Testis (tissue), 2 donors: ENCODE measurements at regions not wholly inside any gene's neighbourhood (a gene's known extent, or its start where the extent isn't known, plus 50 kb on each side); places are given as distances from the start of the nearest gene placed in this dataset.

Source experiments
- POLR2A ChIP-seq: fragments of 450-650 bp; IDR thresholded peaks from one replicate; pipeline ENCODE4 v1.6.1; 2017; ENCODE audit warnings: antibody characterized with exemption, mild to moderate bottlenecking, moderate library complexity
- TF ChIP-seq, protein P1 (sequence below), 3 experiments: fragments of 450-650 bp in 2 of 3; fragments of 200-600 bp in 1 of 3; sonication (generic) in 1 of 3; IDR thresholded peaks; one replicate each; pipeline ENCODE4 v1.5.1; 2016 to 2019; ENCODE audit warnings: antibody characterized with exemption in 3 of 3, mild to moderate bottlenecking in 2 of 3, moderate library complexity in 1 of 3

DNA sequence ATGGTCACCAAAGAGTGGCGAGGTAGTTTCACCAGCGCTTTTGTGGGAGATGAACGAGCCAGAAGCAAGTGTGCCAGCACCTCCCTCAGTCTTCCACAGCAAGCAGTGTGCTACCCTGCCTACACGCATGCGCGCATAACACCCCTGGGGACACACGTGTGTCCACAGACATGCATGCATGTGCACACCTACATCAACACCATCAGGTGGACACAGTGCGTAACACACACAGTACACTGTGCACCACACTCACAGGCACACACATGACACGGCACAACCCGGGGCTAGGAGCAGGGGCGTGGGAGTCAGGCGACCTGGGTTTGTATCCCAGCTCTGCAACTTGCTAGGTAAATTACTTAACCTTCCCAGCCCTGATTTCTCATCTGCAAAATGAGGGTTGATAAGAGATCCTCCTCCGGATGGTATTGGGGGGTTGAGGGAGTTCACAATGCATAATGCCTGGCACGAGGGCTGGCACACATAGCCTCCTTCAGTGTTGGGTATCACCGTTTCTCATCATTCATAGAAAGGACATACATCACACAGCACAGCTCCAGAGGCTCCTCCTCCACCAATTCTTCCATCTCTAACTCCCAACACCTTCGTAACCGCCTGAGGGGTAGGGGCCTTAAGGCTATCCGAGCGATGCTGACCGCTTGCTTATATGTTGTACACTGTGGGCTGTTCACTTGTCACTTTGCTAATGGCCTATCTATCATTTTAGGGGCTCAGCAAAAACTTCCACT lies 174.9 kb downstream of the SMAD6 start:
- TF ChIP-seq, protein P1, sequence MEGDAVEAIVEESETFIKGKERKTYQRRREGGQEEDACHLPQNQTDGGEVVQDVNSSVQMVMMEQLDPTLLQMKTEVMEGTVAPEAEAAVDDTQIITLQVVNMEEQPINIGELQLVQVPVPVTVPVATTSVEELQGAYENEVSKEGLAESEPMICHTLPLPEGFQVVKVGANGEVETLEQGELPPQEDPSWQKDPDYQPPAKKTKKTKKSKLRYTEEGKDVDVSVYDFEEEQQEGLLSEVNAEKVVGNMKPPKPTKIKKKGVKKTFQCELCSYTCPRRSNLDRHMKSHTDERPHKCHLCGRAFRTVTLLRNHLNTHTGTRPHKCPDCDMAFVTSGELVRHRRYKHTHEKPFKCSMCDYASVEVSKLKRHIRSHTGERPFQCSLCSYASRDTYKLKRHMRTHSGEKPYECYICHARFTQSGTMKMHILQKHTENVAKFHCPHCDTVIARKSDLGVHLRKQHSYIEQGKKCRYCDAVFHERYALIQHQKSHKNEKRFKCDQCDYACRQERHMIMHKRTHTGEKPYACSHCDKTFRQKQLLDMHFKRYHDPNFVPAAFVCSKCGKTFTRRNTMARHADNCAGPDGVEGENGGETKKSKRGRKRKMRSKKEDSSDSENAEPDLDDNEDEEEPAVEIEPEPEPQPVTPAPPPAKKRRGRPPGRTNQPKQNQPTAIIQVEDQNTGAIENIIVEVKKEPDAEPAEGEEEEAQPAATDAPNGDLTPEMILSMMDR (IDR thresholded peaks at IDR 0.05): no peak
- no peak for TF ChIP-seq POLR2A
